Choroid plexus epithelial cell (primary cell): ENCODE measurements at regions not wholly inside any gene's neighbourhood (a gene's known extent, or its start where the extent isn't known, plus 50 kb on each side); places are given as distances from the start of the nearest gene placed in this dataset.

Source experiments
- DNase-seq: peaks from one replicate; pipeline ENCODE4 v3.0.0-alpha.2; 2010; ENCODE audit warnings: low read depth
- H3K4me3 ChIP-seq: 2 replicates; pipeline ENCODE4 v1.5.1; 2011; ENCODE audit warnings: low read depth, mild to moderate bottlenecking, control low read depth, low read length, moderate library complexity
- CTCF ChIP-seq: conservative IDR thresholded peaks from 2 replicates; pipeline ENCODE4 v1.5.1; 2011; ENCODE audit warnings: low read depth, mild to moderate bottlenecking, control low read depth, inconsistent platforms, low read length, moderate library complexity

DNA sequence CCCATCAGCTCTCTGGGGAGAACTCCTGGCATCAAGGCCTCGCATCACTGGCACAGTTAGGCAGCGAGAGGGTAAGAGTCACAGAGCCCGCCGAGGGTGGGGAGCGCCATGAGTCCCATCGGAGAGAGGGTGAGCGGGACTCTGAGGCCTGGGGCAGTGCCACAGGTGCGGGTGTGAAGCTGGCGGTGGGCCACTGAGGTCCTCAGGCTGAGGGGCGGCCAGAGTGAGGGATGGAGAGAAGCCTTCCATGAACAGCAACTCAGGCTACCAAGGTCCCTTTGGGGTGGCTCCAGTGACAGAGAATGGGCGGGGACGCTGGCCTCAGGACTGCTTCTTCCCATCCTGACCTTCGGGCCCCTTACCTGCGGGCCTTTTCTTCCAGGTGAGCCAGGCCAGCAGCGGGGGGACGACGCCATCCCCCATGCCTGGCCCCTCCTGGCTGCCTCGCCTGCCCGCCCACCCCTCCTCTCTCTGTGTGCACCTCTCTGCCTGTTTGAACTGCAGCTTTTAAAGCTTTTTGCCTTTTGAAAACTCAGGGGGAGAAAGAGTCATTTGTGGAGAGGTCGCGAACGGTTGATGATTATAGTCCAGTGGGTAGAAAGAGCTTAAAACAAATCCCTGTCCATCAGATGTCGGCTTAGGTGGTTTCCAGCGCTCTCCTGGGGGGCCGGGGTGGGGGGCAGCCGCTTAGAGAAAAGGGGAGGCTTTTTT, 149.3 kb upstream of the GSE1 start:
- no peak for TF ChIP-seq CTCF
- no peak overlapping the region for H3K4me3 ChIP-seq
- DNase-seq, result no peak

DNA sequence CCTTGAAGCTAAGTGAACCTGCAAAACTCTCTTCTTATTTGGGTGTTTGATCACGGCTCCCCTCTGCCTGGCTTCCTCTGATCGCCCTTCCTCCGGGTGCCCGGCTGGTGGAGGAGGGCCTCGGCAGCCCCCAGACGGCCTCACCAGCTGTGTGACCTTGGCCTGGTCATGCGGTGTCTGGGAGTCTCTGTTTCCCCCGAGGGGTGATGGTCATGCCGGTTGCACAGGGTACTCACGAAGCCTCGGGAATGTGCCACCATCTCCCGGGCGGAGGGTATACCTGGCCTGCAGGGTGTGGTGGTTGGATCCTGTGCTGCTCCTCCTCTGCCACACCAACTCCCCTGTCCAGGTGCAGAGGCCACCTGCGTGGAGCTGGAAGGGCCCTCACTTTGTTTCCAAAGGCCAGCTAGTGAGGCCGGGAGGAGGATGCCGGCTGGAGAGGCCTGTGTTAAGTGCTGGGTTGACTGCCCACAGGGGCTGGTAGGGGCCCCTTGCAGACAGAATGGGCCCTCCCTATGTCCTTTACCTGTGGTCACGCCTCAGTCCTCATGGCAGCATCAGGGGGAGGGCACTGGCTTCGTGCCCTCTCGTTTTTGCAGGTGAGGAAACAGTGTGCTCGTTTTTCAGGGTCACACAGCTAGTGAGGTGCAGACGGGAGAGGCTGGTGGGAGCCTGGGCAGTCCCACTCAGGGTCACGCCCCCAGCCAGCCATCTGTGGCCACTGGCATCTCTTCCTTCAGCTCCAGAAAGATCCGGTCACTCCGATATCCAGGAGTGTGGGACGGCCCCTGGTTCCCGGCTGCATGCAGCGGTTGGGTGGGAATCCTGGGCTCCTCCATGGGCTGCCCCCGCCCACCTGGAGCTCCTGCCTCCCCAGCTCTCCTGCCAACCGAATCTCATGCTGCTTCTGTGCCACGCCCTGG, 148.5 kb upstream of the GSE1 start:
- DNase-seq, result no peak
- no peak for TF ChIP-seq CTCF
- no peak overlapping the region for H3K4me3 ChIP-seq

- no peak for DNase-seq
- TF ChIP-seq CTCF, result no peak
- H3K4me3 ChIP-seq, result no peak overlapping the region
Observed at GRCh38 chr16:85465328-85466303, 147.5 kb upstream of the GSE1 start.

- DNase-seq, result no peak
- H3K4me3 ChIP-seq, result no peak overlapping the region
- no peak for TF ChIP-seq CTCF
Observed at GRCh38 chr16:85466304-85466700, 146.8 kb upstream of the GSE1 start.

DNA sequence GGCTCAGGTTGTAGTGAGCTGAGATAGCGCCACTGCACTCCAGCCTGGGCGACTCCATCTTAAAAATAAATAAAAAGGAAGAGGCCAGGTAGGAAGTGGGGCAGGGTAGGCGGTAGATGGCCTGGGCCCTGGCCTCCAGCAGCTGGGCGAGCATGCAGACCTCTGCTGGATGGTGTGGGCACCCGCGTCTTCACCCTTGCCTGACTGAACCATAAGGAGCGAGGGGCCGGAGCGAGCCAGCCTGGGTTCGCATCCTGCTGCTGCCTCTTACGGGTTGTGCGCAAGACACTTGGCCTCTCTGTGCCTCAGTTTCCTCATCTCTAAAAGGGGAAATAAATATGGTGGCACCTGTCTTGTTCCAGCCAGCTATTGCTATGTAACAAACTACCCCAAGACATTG, 146.1 kb upstream of the GSE1 start:
- no peak overlapping the region for H3K4me3 ChIP-seq
- no peak for DNase-seq
- no peak for TF ChIP-seq CTCF

DNA sequence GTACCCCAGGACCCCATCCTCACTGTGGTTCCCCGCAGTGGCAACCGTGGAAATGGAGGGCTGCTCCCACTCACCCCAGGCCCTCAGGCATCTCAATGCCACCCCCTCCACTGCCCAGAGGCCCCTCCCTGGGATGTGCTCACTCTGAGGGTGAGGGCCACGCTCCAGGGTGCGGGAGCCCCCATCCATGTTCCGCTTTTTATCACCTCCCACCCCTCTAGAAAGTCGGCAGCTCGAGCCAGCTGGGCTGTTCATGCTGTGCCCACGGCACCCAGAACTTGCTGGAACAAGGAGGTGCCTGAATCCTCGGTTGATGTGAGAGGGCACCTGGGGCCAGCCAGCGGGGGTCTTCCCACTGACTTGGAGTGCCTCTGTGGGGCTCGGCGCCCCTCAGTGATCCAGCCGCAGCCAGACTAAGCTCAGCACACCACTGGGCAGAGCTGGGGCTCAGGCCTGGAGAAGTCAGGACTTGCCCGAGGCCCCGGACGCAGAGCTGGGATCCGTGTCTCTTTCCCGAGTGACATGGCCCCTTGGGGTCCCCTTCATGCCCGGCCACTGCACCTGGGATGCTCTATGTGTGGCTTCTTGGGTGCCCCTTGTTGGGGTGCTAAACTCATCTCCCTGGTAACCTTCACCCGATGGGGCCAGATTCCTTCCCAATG, 143.1 kb upstream of the GSE1 start:
- no peak overlapping the region for H3K4me3 ChIP-seq
- DNase-seq, result no peak
- TF ChIP-seq CTCF, result no peak
